ENCODE measurements at regions not wholly inside any gene's neighbourhood (a gene's known extent, or its start where the extent isn't known, plus 50 kb on each side); places are given as distances from the start of the nearest gene placed in this dataset.

DNA sequence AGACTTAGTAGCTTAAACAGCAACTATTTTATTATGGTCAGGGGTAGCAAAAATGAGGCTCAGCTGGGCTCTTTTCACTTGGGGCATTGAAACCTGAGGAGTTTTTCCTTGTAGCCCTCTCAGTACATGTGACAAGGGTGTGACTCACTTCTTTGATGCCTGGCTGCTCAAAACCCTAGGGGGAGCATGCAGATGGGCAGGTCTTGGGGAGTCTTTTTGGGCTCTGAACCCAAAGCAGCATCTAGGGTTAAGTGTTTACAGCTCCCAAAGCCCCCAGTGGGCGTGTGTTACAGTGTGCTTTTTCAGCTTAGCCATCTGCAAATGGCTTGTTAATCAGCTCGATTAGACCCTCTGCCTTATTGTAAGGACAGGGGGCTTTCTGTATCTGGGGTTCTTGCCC is 1752.7 kb downstream of the PCDH7 start:
- H3K9me3 ChIP-seq, result no peaks in the 10 kb centered on the region
- H3K27me3 ChIP-seq, result no peaks in the 10 kb centered on the region
- H3K4me3 ChIP-seq, result no peak overlapping the region
- H3K27ac ChIP-seq, result no peak overlapping the region
- H3K36me3 ChIP-seq, result no peaks in the 10 kb centered on the region
- TF ChIP-seq POLR2AphosphoS5 (IDR thresholded peaks at IDR 0.05) (no peak), POLR2A (IDR thresholded peaks at IDR 0.05) (no peak)
- TF ChIP-seq, protein P1, sequence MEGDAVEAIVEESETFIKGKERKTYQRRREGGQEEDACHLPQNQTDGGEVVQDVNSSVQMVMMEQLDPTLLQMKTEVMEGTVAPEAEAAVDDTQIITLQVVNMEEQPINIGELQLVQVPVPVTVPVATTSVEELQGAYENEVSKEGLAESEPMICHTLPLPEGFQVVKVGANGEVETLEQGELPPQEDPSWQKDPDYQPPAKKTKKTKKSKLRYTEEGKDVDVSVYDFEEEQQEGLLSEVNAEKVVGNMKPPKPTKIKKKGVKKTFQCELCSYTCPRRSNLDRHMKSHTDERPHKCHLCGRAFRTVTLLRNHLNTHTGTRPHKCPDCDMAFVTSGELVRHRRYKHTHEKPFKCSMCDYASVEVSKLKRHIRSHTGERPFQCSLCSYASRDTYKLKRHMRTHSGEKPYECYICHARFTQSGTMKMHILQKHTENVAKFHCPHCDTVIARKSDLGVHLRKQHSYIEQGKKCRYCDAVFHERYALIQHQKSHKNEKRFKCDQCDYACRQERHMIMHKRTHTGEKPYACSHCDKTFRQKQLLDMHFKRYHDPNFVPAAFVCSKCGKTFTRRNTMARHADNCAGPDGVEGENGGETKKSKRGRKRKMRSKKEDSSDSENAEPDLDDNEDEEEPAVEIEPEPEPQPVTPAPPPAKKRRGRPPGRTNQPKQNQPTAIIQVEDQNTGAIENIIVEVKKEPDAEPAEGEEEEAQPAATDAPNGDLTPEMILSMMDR (IDR thresholded peaks at IDR 0.05), result no peak
- H3K4me1 ChIP-seq, result no peaks in the 10 kb centered on the region
- intact Hi-C loops (cut with DNase I; ENCODE audit: low total_unique reads), result no loop called here
- no peak for DNase-seq (ENCODE audit: low spot score in 2 of 2)

DNA sequence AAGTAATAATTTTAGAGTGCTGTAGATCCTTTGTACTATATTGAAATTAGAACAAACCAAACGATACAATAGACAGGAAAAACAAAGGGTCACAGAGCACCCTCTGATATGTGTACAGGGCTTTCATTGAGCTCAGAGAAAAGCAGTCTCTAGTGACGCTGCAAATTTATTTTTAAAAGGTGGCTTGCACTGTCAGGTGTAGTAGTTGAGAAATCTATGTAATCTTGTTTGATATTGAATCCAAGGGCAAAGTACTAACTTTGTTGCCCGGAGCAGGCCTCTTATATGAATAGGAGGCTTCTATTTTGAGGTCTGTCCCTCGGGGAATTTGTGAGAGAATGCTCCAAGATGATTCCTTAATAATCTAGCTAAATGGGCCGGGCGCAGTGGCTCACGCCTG is 1755.5 kb downstream of the PCDH7 start:
- no peak overlapping the region for H3K4me3 ChIP-seq
- no peaks in the 10 kb centered on the region for H3K27me3 ChIP-seq
- H3K9me3 ChIP-seq, result no peaks in the 10 kb centered on the region
- intact Hi-C loops (cut with DNase I; ENCODE audit: low total_unique reads), result no loop called here
- DNase-seq (ENCODE audit: low spot score in 2 of 2), result no peak
- H3K36me3 ChIP-seq, result no peaks in the 10 kb centered on the region
- H3K4me1 ChIP-seq, result no peaks in the 10 kb centered on the region
- TF ChIP-seq POLR2A (IDR thresholded peaks at IDR 0.05) (no peak), POLR2AphosphoS5 (IDR thresholded peaks at IDR 0.05) (no peak)
- TF ChIP-seq, protein P1 (IDR thresholded peaks at IDR 0.05), result no peak
- H3K27ac ChIP-seq, result no peak overlapping the region

DNA sequence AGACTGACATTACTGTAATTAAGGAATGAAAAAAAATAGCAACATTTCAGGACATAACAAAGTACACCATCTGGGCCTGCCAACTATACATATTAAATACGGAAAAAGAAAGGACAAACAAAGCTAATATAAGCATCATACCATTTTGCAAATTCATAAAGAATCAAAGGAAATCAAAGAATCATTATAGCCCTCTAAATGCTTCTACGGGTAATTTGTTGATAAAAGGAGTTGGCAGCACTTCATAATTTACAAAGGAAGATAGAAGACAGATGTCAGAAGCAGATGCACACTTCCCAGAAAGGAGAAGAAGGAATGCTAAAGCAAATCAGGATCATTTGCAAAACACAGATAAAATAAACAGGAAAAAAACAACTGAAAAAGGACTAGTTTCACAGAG is 1757.3 kb downstream of the PCDH7 start:
- DNase-seq (ENCODE audit: low spot score in 2 of 2), result no peak
- Histone ChIP-seq H3K4me1 (no peaks in the 10 kb centered on the region), H3K36me3 (no peaks in the 10 kb centered on the region), H3K4me3 (no peak overlapping the region), H3K27me3 (no peaks in the 10 kb centered on the region), H3K9me3 (no peaks in the 10 kb centered on the region), H3K27ac (no peak overlapping the region)
- no peak for TF ChIP-seq POLR2AphosphoS5 (IDR thresholded peaks at IDR 0.05)
- TF ChIP-seq POLR2A (IDR thresholded peaks at IDR 0.05), result no peak
- TF ChIP-seq, protein P1 (IDR thresholded peaks at IDR 0.05), result no peak
- intact Hi-C loops (cut with DNase I; ENCODE audit: low total_unique reads), result no loop called here

DNA sequence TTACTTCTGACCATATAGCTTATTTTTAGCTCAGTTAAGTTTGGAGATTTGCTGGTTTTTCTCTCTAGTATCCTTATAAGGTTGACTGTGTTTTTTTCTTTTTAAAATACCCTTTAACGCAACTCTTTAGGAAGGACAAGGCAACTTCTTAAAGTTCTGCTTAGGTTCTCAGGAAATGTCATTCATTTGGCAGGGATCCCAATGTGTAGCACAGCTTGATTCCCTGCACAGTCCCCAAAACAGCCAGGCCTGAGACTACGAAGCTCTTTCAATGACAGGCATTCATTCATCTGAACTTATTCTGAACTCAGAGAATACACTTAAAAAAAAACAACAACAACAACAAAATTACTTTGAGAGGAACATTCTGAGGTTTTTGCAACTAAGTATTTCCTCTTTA is 1765.8 kb downstream of the PCDH7 start:
- no peak overlapping the region for H3K4me3 ChIP-seq
- intact Hi-C loops (cut with DNase I; ENCODE audit: low total_unique reads), result no loop called here
- no peaks in the 10 kb centered on the region for H3K27me3 ChIP-seq
- no peaks in the 10 kb centered on the region for H3K36me3 ChIP-seq
- H3K9me3 ChIP-seq, result no peaks in the 10 kb centered on the region
- no peaks in the 10 kb centered on the region for H3K4me1 ChIP-seq
- no peak for DNase-seq (ENCODE audit: low spot score in 2 of 2)
- TF ChIP-seq POLR2A (IDR thresholded peaks at IDR 0.05) (no peak), POLR2AphosphoS5 (IDR thresholded peaks at IDR 0.05) (no peak)
- TF ChIP-seq, protein P1 (IDR thresholded peaks at IDR 0.05), result no peak
- H3K27ac ChIP-seq, result no peak overlapping the region

DNA sequence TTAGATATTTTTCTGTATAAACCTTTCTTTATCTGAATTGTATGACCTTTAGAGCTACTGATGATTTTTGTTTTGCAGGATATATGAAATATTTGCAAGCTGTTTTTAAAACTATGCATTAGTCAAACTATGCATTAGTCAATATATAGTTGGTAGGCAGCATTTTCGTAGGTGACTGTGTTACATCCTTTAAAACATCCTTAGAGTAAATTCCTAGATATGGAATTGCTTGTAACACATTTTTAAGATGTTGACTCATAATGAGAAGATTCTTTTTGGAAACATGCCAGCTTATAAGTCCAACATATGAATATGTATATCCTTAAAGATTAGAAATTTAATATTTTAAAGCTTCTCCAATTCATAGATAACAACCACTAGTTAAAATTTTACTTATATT is 1768.5 kb downstream of the PCDH7 start:
- no peaks in the 10 kb centered on the region for H3K4me1 ChIP-seq
- H3K27ac ChIP-seq, result no peak overlapping the region
- no peak overlapping the region for H3K4me3 ChIP-seq
- H3K27me3 ChIP-seq, result no peaks in the 10 kb centered on the region
- TF ChIP-seq, protein P1 (IDR thresholded peaks at IDR 0.05), result no peak
- TF ChIP-seq POLR2AphosphoS5 (IDR thresholded peaks at IDR 0.05) (no peak), POLR2A (IDR thresholded peaks at IDR 0.05) (no peak)
- DNase-seq (ENCODE audit: low spot score in 2 of 2), result no peak
- no peaks in the 10 kb centered on the region for H3K36me3 ChIP-seq
- intact Hi-C loops (cut with DNase I; ENCODE audit: low total_unique reads), result no loop called here
- H3K9me3 ChIP-seq, result no peaks in the 10 kb centered on the region
